Right lobe of liver (tissue), 6 donors: ENCODE measurements at regions not wholly inside any gene's neighbourhood (a gene's known extent, or its start where the extent isn't known, plus 50 kb on each side); places are given as distances from the start of the nearest gene placed in this dataset.

ENCODE experiments used
- ATAC-seq, 4 donors: fragments of 200-7000 bp; cut with Tn5 transposase; one replicate each; pipeline ENCODE4 v1.9.1; 2020; ENCODE audit warnings: mild to moderate bottlenecking in 4 of 4, moderate library complexity in 4 of 4
- DNase-seq, 3 donors: peaks; one replicate each; pipeline ENCODE4 v3.0.0-alpha.2; 2020
- H3K27ac ChIP-seq, 3 donors: fragments of 200-600 bp; one replicate each; pipeline ENCODE4 v1.8.0; 2022
- H3K27me3 ChIP-seq, 2 donors: fragments of 200-600 bp; one replicate each; pipeline ENCODE4 v1.8.0; 2022
- H3K36me3 ChIP-seq, 4 donors: fragments of 200-600 bp; sonication (generic) in 1 of 4; one replicate each; pipeline versions ENCODE4 v1.5.1 to v1.8.0; 2017 to 2022; ENCODE audit warnings: control low read depth in 1 of 4
- H3K4me1 ChIP-seq, 4 donors: fragments of 200-600 bp; sonication (generic) in 1 of 4; one replicate each; pipeline versions ENCODE4 v1.5.1 to v1.8.0; 2017 to 2022; ENCODE audit warnings: control low read depth in 1 of 4
- H3K4me3 ChIP-seq, 3 donors: fragments of 200-600 bp; one replicate each; pipeline ENCODE4 v1.8.0; 2022
- H3K9me3 ChIP-seq, 4 donors: fragments of 200-600 bp; sonication (generic) in 1 of 4; one replicate each; pipeline versions ENCODE4 v1.5.1 to v1.8.0; 2017 to 2022; ENCODE audit warnings: control low read depth in 1 of 4
- CTCF ChIP-seq, 4 donors: fragments of 200-600 bp in 3 of 4; fragments of 450-650 bp in 1 of 4; IDR thresholded peaks; one replicate each; pipeline versions ENCODE4 v1.5.1 to v1.8.0; 2016 to 2022; ENCODE audit warnings: antibody characterized with exemption in 4 of 4, mild to moderate bottlenecking in 2 of 4
- POLR2A ChIP-seq: fragments of 450-650 bp; IDR thresholded peaks from one replicate; pipeline ENCODE4 v1.6.1; 2017; ENCODE audit warnings: antibody characterized with exemption, mild to moderate bottlenecking
- WGBS: methylation state at CpG from one replicate; pipeline ENCODE4 v1.1.6; 2018; ENCODE audit warnings: low coverage, low lambda C conversion rate; ENCODE audit not compliant: insufficient coverage; ENCODE audit errors: missing lambda C conversion rate; 5-methylcytosine and 5-hydroxymethylcytosine counted together
- intact Hi-C, 2 donors: fragments of 100-400 bp; cut with DNase I; formaldehyde crosslinking; loops; one replicate each; pipeline versions ENCODE4 v1.11.2 to v1.14.1; 2022
- donor health status: DM: no; HTN: yes; CAD: no.
- donor health status: DM: no; HTN: no; CAD: no.
- donor health status: DM: no; HTN: no; CAD: no.
- donor health status: DM: no; HTN: yes; CAD: no.
- donor health status: DM: no; HTN: yes; CAD: no.

DNA sequence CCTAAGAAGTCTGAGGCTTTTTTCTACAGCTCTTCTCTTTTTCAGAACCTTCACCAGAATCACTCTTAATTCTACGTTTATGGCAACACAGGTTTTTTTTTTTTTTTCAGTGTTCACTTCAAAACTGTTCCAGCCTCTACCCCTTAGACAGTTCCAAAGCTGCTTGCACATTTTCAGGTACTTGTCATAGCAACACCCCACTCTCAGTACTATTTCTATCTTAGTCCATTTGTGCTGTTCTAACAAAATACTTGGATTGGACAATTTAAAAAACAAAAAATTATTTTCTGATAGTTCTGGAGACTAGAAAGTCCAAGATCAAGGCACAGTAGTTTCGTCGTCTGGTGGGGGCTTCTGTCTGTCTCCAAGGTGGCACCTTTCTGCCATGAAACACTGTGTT, 340.9 kb upstream of the RPS23 start:
- ATAC-seq (no peak), DNase-seq (no peak)
- H3K27ac ChIP-seq, result no peak overlapping the region
- H3K4me3 ChIP-seq, result no peak overlapping the region
- WGBS, result 82% methylated on average over 3 of the region's 3 CpGs
- H3K9me3 ChIP-seq, result no peaks in the 10 kb centered on the region
- no peaks in the 10 kb centered on the region for H3K27me3 ChIP-seq
- TF ChIP-seq POLR2A (no peak), CTCF (IDR thresholded peaks at IDR 0.05) (no peak)
- no peaks in the 10 kb centered on the region for H3K36me3 ChIP-seq
- H3K4me1 ChIP-seq, result peaks cover 0 to 20% (median 9%) of the 10 kb centered on the region in 4 donors
- intact Hi-C loops, result no loop called here

DNA sequence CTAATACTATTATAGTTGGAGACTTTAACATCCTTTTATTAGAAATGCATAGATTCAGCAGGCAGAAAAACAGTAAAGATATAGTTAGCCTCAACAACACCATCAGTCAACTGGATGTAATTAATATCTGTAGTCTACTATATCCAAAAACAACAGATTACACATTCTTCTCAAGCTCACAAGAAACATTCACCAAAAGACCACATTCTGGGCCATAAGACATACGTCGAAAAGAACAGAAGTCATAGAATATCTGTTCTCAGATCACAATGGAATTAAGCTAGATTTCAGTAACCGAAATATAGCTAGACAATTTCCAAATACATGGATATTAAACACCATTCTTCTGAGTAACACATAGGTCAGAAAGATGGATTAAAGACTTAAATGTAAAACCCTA, 336.6 kb upstream of the RPS23 start:
- Histone ChIP-seq H3K9me3 (no peaks in the 10 kb centered on the region), H3K36me3 (no peaks in the 10 kb centered on the region), H3K27ac (no peak overlapping the region), H3K27me3 (no peaks in the 10 kb centered on the region), H3K4me3 (no peak overlapping the region), H3K4me1 (no peaks in the 10 kb centered on the region)
- ATAC-seq (no peak), DNase-seq (no peak)
- 74% methylated on average over 3 of the region's 3 CpGs for WGBS
- intact Hi-C loops, result no loop called here
- no peak for TF ChIP-seq CTCF (IDR thresholded peaks at IDR 0.05)
- no peak for TF ChIP-seq POLR2A

DNA sequence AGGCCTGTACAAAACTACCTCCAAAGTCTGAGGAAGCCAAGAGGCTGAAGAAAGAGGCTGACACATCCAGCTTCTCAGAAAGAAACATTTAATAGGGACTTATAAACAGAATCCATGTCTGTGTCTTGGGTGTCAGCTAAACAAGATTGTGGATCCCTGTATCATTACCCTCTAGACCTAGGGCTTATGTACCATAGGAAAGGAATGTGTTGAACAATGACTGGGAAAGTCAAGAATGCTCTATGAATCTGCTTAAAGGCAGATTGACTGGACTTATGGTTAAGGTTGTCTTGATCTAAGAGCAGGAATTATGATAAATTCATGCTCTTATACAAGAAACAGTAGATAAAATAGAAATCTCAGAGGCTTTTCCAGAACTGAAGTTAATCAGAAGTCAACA, 335.7 kb upstream of the RPS23 start:
- TF ChIP-seq POLR2A (no peak), CTCF (IDR thresholded peaks at IDR 0.05) (no peak)
- H3K27me3 ChIP-seq, result no peaks in the 10 kb centered on the region
- no peaks in the 10 kb centered on the region for H3K36me3 ChIP-seq
- DNase-seq (no peak), ATAC-seq (no peak)
- no peaks in the 10 kb centered on the region for H3K9me3 ChIP-seq
- H3K27ac ChIP-seq, result no peak overlapping the region
- no peaks in the 10 kb centered on the region for H3K4me1 ChIP-seq
- intact Hi-C loops, result no loop called here
- no peak overlapping the region for H3K4me3 ChIP-seq

- ATAC-seq (no peak), DNase-seq (no peak)
- 93% methylated on average over 2 of the region's 3 CpGs for WGBS
Observed at GRCh38 chr5:82610686-82611085, 332.5 kb upstream of the RPS23 start.

More at GRCh38 chr5:82610686-82611085, 332.5 kb upstream of the RPS23 start:
- no peaks in the 10 kb centered on the region for H3K4me1 ChIP-seq
- H3K4me3 ChIP-seq, result no peak overlapping the region
- TF ChIP-seq POLR2A (no peak), CTCF (IDR thresholded peaks at IDR 0.05) (no peak)
- intact Hi-C loops, result no loop called here
- H3K27me3 ChIP-seq, result no peaks in the 10 kb centered on the region
- no peak overlapping the region for H3K27ac ChIP-seq
- H3K36me3 ChIP-seq, result no peaks in the 10 kb centered on the region
- no peaks in the 10 kb centered on the region for H3K9me3 ChIP-seq
